ENCODE measurements at regions not wholly inside any gene's neighbourhood (a gene's known extent, or its start where the extent isn't known, plus 50 kb on each side); places are given as distances from the start of the nearest gene placed in this dataset.

- TF ChIP-seq CTCF (IDR thresholded peaks at IDR 0.05; ENCODE audit: low read depth, low read length) (no peak), POLR2A (IDR thresholded peaks at IDR 0.05; ENCODE audit: extremely low read depth, insufficient read length) (no peak), MYC (IDR thresholded peaks at IDR 0.05; ENCODE audit: low read depth, low read length) (no peak), MAX (IDR thresholded peaks at IDR 0.05; ENCODE audit: low read depth, low read length) (no peak)
Measured at GRCh38 chr1:106962591-106962990, 93.9 kb upstream of the PRMT6 start.
